ENCODE measurements at regions not wholly inside any gene's neighbourhood (a gene's known extent, or its start where the extent isn't known, plus 50 kb on each side); places are given as distances from the start of the nearest gene placed in this dataset.

GRCh38 chr10:42997849-42998165 lies 79.1 kb upstream of the RET start:
- TF ChIP-seq, protein P1, sequence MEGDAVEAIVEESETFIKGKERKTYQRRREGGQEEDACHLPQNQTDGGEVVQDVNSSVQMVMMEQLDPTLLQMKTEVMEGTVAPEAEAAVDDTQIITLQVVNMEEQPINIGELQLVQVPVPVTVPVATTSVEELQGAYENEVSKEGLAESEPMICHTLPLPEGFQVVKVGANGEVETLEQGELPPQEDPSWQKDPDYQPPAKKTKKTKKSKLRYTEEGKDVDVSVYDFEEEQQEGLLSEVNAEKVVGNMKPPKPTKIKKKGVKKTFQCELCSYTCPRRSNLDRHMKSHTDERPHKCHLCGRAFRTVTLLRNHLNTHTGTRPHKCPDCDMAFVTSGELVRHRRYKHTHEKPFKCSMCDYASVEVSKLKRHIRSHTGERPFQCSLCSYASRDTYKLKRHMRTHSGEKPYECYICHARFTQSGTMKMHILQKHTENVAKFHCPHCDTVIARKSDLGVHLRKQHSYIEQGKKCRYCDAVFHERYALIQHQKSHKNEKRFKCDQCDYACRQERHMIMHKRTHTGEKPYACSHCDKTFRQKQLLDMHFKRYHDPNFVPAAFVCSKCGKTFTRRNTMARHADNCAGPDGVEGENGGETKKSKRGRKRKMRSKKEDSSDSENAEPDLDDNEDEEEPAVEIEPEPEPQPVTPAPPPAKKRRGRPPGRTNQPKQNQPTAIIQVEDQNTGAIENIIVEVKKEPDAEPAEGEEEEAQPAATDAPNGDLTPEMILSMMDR (IDR thresholded peaks at IDR 0.05), result no peak
- TF ChIP-seq POLR2A (IDR thresholded peaks at IDR 0.05), result no peak
